ENCODE measurements at regions not wholly inside any gene's neighbourhood (a gene's known extent, or its start where the extent isn't known, plus 50 kb on each side); places are given as distances from the start of the nearest gene placed in this dataset.

DNA sequence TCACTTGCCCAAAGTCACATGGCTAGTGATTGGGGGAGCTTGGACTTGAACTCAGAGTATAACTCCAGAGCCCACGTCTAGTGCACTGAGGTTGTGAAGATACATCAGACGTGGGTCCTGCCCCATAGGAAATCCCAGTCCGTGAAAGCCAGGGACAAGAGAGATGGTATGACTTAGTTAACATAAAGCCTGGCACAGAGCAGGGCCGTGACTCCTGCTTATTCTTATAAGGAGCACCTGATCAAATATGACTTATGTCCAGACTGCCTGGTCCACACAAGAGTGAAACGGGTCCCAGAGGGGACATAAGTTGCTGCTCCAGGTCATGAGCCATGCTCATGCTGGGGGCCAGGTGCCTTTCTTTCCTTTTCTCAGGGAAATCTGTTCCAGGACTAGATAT is 166.3 kb upstream of the USP24 start:
- intact Hi-C loops (cut with DNase I; ENCODE audit: low total_unique reads), result no loop called here
- 73 to 92% (median 85%) methylated on average over 5 of the region's 5 CpGs for WGBS, 5 donors

DNA sequence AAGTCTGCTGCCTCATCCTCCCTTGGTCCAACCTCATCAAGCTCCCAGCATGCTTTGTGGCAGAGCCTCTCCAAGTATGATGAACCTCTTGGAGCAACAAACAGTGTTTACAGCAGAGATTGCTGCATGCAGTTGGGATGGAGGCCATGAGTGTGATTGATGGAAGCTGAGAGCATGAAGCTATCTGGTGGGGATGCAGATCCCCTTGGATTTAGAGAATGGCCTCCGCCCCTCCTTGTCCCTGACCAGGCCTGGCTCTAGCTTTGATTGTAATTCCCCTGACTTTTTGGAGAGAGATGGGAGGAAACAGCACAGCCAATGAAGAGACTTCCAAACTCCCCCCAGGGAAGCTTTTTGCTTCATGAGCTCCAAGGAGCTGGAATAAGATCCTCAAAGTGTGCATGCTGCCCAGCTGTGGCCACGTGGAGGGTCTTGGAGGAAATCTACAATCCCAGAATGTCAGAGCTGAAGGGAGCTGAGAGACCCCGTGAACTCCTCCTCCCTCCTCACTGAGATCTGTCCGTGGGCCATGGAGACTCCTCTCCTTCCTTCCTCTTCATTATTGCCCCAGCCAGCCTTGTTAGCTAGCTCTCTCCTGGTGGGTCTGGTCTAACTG is 165.3 kb upstream of the USP24 start:
- Histone ChIP-seq H3K9me3 (no peaks in the 10 kb centered on the region), H3K36me3 (no peaks in the 10 kb centered on the region), H3K27me3 (replicated peaks in 1 of 7) (no peaks in the 10 kb centered on the region), H3K27ac (no peak overlapping the region), H3K4me3 (no peak overlapping the region), H3K4me1 (peaks cover 0 to 7% (median 0%) of the 10 kb centered on the region in 6 donors)
- DNase-seq, result no peak
- WGBS, 5 donors, result 69 to 84% (median 76%) methylated on average over 4 of the region's 4 CpGs
- TF ChIP-seq CTCF (IDR thresholded peaks at IDR 0.05 in 8 of 11, conservative IDR thresholded peaks at IDR 0.05 in 3 of 11) (no peak), POLR2A (IDR thresholded peaks at IDR 0.05) (no peak), POLR2AphosphoS5 (IDR thresholded peaks at IDR 0.05) (no peak)
- intact Hi-C loops (cut with DNase I; ENCODE audit: low total_unique reads), result no loop called here

More for the DNA sequence above, 166.3 kb upstream of the USP24 start:
- no peak for DNase-seq
- no peaks in the 10 kb centered on the region for H3K36me3 ChIP-seq
- H3K27ac ChIP-seq, result no peak overlapping the region
- peaks cover 0 to 7% (median 0%) of the 10 kb centered on the region in 6 donors for H3K4me1 ChIP-seq
- H3K9me3 ChIP-seq, result no peaks in the 10 kb centered on the region
- no peak for TF ChIP-seq POLR2AphosphoS5 (IDR thresholded peaks at IDR 0.05)
- no peak for TF ChIP-seq POLR2A (IDR thresholded peaks at IDR 0.05)
- TF ChIP-seq CTCF (IDR thresholded peaks at IDR 0.05 in 8 of 11, conservative IDR thresholded peaks at IDR 0.05 in 3 of 11), result no peak
- no peak overlapping the region for H3K4me3 ChIP-seq
- H3K27me3 ChIP-seq (replicated peaks in 1 of 7), result no peaks in the 10 kb centered on the region

GRCh38 chr1:55378582-55378981 is 163.4 kb upstream of the USP24 start:
- H3K27ac ChIP-seq, result no peak overlapping the region
- DNase-seq, result no peak
- TF ChIP-seq POLR2AphosphoS5 (IDR thresholded peaks at IDR 0.05) (no peak), POLR2A (IDR thresholded peaks at IDR 0.05) (no peak), CTCF (IDR thresholded peaks at IDR 0.05 in 8 of 11, conservative IDR thresholded peaks at IDR 0.05 in 3 of 11) (peak in 8 of 11 experiments; percentile 19 to 38 (median 33))

GRCh38 chr1:55376897-55377296 is 161.7 kb upstream of the USP24 start:
- Histone ChIP-seq H3K4me3 (no peak overlapping the region), H3K4me1 (peaks cover 0 to 7% (median 0%) of the 10 kb centered on the region in 6 donors), H3K9me3 (no peaks in the 10 kb centered on the region), H3K27me3 (replicated peaks in 1 of 7) (no peaks in the 10 kb centered on the region), H3K36me3 (no peaks in the 10 kb centered on the region), H3K27ac (no peak overlapping the region)
- 86 to 97% (median 92%) methylated on average over 1 of the region's 1 CpG for WGBS, 5 donors
- intact Hi-C loops (cut with DNase I; ENCODE audit: low total_unique reads), result loop anchor here (5.0 kb wide), 1 partner anchor 1210 kb away; no protein-coding TSS in a partner anchor
- no peak for DNase-seq
- no peak for TF ChIP-seq POLR2A (IDR thresholded peaks at IDR 0.05)
- no peak for TF ChIP-seq POLR2AphosphoS5 (IDR thresholded peaks at IDR 0.05)
- TF ChIP-seq CTCF (IDR thresholded peaks at IDR 0.05 in 8 of 11, conservative IDR thresholded peaks at IDR 0.05 in 3 of 11), result no peak

More at GRCh38 chr1:55378582-55378981, 163.4 kb upstream of the USP24 start:
- WGBS, 5 donors, result 32 to 43% (median 34%) methylated on average over 10 of the region's 10 CpGs
- intact Hi-C loops (cut with DNase I; ENCODE audit: low total_unique reads), result loop anchor here (5.0 kb wide), 1 partner anchor 1209 kb away; no protein-coding TSS in a partner anchor
- H3K4me1 ChIP-seq, result peaks cover 0 to 7% (median 0%) of the 10 kb centered on the region in 6 donors
- no peak overlapping the region for H3K4me3 ChIP-seq
- no peaks in the 10 kb centered on the region for H3K9me3 ChIP-seq
- H3K27me3 ChIP-seq (replicated peaks in 1 of 7), result no peaks in the 10 kb centered on the region
- no peaks in the 10 kb centered on the region for H3K36me3 ChIP-seq
